ENCODE measurements at regions not wholly inside any gene's neighbourhood (a gene's known extent, or its start where the extent isn't known, plus 50 kb on each side); places are given as distances from the start of the nearest gene placed in this dataset.

DNA sequence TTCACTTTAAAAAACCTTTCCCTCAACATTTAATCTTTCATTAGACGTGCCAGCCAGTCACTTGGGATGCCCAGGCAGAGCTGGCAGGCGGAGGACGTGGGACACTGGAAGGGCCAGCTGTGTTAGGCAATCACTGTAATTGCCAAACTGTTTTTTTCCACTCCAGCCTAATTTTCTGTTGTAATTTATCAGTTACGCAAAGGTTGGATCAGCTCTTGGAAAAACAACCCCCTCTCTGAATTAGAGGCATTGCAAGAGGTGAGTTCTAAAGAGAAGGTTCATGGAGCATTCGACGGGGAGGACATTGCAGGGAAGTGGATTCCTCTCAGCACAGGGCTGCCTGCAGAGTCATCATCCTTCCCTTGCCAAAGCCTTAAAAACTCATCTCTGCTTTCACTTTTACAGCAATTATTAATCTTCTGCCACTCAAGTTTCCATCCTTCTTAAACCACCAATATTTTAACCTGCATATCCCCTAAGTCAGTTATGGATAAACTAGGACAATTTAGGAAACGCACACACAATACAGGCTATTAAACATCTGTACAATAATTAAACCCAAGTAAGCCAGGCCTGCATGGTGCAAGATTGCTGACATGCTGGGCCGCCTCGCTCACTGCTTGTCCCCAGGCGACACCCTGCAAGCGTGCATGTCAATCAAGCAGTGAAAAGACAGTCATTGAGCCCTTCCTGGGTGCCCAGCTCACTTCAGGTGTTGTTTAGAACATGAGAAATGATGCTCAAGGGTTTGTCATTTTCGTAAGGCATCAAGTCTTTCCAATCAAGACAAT, 272.3 kb upstream of the RNF32 start:
- no peak for TF ChIP-seq CREB1 (IDR thresholded peaks at IDR 0.05; ENCODE audit: low read depth)
- TF ChIP-seq FOXM1 (IDR thresholded peaks at IDR 0.05; ENCODE audit: borderline replicate concordance, low read depth), result no peak
- TF ChIP-seq CEBPB (IDR thresholded peaks at IDR 0.05), result no peak
- no peak for TF ChIP-seq TCF12 (IDR thresholded peaks at IDR 0.05; ENCODE audit: low read depth)
- TF ChIP-seq, protein P1, sequence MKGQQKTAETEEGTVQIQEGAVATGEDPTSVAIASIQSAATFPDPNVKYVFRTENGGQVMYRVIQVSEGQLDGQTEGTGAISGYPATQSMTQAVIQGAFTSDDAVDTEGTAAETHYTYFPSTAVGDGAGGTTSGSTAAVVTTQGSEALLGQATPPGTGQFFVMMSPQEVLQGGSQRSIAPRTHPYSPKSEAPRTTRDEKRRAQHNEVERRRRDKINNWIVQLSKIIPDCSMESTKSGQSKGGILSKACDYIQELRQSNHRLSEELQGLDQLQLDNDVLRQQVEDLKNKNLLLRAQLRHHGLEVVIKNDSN (IDR thresholded peaks at IDR 0.05), result no peak
- TF ChIP-seq MAX (IDR thresholded peaks at IDR 0.05), result no peak
- no peak for TF ChIP-seq EP300 (IDR thresholded peaks at IDR 0.05; ENCODE audit: borderline replicate concordance)
- no peak for TF ChIP-seq YY1 (IDR thresholded peaks at IDR 0.05; ENCODE audit: low read depth)
- TF ChIP-seq, protein P2, sequence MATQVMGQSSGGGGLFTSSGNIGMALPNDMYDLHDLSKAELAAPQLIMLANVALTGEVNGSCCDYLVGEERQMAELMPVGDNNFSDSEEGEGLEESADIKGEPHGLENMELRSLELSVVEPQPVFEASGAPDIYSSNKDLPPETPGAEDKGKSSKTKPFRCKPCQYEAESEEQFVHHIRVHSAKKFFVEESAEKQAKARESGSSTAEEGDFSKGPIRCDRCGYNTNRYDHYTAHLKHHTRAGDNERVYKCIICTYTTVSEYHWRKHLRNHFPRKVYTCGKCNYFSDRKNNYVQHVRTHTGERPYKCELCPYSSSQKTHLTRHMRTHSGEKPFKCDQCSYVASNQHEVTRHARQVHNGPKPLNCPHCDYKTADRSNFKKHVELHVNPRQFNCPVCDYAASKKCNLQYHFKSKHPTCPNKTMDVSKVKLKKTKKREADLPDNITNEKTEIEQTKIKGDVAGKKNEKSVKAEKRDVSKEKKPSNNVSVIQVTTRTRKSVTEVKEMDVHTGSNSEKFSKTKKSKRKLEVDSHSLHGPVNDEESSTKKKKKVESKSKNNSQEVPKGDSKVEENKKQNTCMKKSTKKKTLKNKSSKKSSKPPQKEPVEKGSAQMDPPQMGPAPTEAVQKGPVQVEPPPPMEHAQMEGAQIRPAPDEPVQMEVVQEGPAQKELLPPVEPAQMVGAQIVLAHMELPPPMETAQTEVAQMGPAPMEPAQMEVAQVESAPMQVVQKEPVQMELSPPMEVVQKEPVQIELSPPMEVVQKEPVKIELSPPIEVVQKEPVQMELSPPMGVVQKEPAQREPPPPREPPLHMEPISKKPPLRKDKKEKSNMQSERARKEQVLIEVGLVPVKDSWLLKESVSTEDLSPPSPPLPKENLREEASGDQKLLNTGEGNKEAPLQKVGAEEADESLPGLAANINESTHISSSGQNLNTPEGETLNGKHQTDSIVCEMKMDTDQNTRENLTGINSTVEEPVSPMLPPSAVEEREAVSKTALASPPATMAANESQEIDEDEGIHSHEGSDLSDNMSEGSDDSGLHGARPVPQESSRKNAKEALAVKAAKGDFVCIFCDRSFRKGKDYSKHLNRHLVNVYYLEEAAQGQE (IDR thresholded peaks at IDR 0.05; ENCODE audit: low read depth), result no peak
- no peak for TF ChIP-seq RAD21 (IDR thresholded peaks at IDR 0.05; ENCODE audit: low read depth)
- TF ChIP-seq TAF1 (IDR thresholded peaks at IDR 0.05; ENCODE audit: low read depth), result no peak
- TF ChIP-seq TEAD4 (IDR thresholded peaks at IDR 0.05), result no peak
- no peak for TF ChIP-seq EGR1 (IDR thresholded peaks at IDR 0.05)
- TF ChIP-seq ZBTB7A (IDR thresholded peaks at IDR 0.05; ENCODE audit: low read depth), result no peak
- no peak for TF ChIP-seq NFIC (IDR thresholded peaks at IDR 0.05)

GRCh38 chr7:156363751-156364150, 276.8 kb upstream of the RNF32 start:
- TF ChIP-seq NFIC (IDR thresholded peaks at IDR 0.05), result no peak
- TF ChIP-seq, protein P1 (IDR thresholded peaks at IDR 0.05), result no peak
- TF ChIP-seq FOXM1 (IDR thresholded peaks at IDR 0.05; ENCODE audit: borderline replicate concordance, low read depth), result no peak
- no peak for TF ChIP-seq TEAD4 (IDR thresholded peaks at IDR 0.05)
- TF ChIP-seq, protein P2 (IDR thresholded peaks at IDR 0.05; ENCODE audit: low read depth), result no peak
- TF ChIP-seq YY1 (IDR thresholded peaks at IDR 0.05; ENCODE audit: low read depth), result no peak
- TF ChIP-seq CREB1 (IDR thresholded peaks at IDR 0.05; ENCODE audit: low read depth), result no peak
- TF ChIP-seq ZBTB7A (IDR thresholded peaks at IDR 0.05; ENCODE audit: low read depth), result no peak

DNA sequence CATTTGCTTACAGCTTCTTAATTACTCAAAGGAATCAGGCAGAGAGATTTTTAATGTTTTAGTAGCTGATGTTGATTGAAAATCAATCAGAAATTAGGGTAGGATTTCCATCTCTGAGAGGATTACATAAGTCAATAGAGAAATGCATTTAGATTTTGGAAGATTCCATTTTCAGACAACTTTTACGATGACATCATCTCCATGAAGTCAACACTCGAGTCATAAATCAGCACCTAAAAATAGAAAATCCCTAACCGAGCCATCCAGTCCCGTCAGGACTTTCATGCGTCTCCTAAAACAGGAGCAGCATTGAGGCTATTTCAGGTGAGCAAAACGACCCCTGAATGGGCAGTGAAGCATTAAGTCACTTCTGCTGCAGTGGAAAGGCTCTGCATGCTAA, 279.7 kb upstream of the RNF32 start:
- TF ChIP-seq, protein P1 (IDR thresholded peaks at IDR 0.05), result no peak
- TF ChIP-seq EGR1 (IDR thresholded peaks at IDR 0.05) (no peak), RAD21 (IDR thresholded peaks at IDR 0.05; ENCODE audit: low read depth) (no peak), CREB1 (IDR thresholded peaks at IDR 0.05; ENCODE audit: low read depth) (no peak), MAX (IDR thresholded peaks at IDR 0.05) (no peak), YY1 (IDR thresholded peaks at IDR 0.05; ENCODE audit: low read depth) (no peak), TEAD4 (IDR thresholded peaks at IDR 0.05) (no peak), EP300 (IDR thresholded peaks at IDR 0.05; ENCODE audit: borderline replicate concordance) (no peak), FOXM1 (IDR thresholded peaks at IDR 0.05; ENCODE audit: borderline replicate concordance, low read depth) (no peak), TCF12 (IDR thresholded peaks at IDR 0.05; ENCODE audit: low read depth) (no peak), TAF1 (IDR thresholded peaks at IDR 0.05; ENCODE audit: low read depth) (no peak), NFIC (IDR thresholded peaks at IDR 0.05) (no peak), CEBPB (IDR thresholded peaks at IDR 0.05) (no peak), ZBTB7A (IDR thresholded peaks at IDR 0.05; ENCODE audit: low read depth) (no peak)
- TF ChIP-seq, protein P2 (IDR thresholded peaks at IDR 0.05; ENCODE audit: low read depth), result no peak

Data from Ishikawa (cell line).